HFF-Myc (cell line): ENCODE measurements at regions not wholly inside any gene's neighbourhood (a gene's known extent, or its start where the extent isn't known, plus 50 kb on each side); places are given as distances from the start of the nearest gene placed in this dataset.
"Not testable (repeated sequence)": the region's sequence is repeated elsewhere in the genome, so short reads cannot be mapped to it uniquely, and the experiment has no call there.

ENCODE experiments used
- DNase-seq: peaks from one replicate; pipeline ENCODE4 v3.0.0-alpha.2; 2011; ENCODE audit warnings: low read depth; ENCODE audit errors: extremely low read depth
- H3K4me3 ChIP-seq: replicated peaks from 2 replicates; pipeline ENCODE4 v1.5.1; 2011; ENCODE audit warnings: low read depth, mild to moderate bottlenecking, control low read depth, low read length
- CTCF ChIP-seq: IDR thresholded peaks from 2 replicates; pipeline ENCODE4 v1.5.1; 2012; ENCODE audit warnings: mild to moderate bottlenecking, low read depth, low read length, control low read depth; ENCODE audit errors: missing control alignments

DNA sequence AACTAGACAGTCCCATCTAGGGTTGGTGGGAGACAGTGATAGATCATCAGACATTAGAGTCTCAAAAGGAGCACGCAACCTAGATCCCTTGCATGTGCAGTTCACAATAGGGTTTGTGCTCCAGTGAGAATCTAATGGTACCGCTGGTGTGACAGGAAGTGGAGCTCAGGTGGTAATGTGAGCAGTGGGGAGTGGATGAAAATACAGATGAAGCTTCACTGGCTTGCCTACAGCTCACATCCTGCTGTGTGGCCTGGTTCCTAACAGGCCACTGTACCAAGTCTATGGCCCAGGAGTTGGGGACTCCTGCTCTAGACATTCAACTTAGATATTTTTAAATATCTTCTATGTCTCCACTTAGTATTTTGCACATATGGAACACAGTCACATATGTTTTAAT lies 231.1 kb upstream of the NRIP1 start:
- TF ChIP-seq CTCF = no peak
- no peak overlapping the region for H3K4me3 ChIP-seq
- no peak for DNase-seq

GRCh38 chr21:15297824-15298223 lies 233.0 kb upstream of the NRIP1 start:
- TF ChIP-seq CTCF = no peak
- H3K4me3 ChIP-seq = no peak overlapping the region
- DNase-seq = no peak

- no peak for TF ChIP-seq CTCF
- H3K4me3 ChIP-seq = no peak overlapping the region
- DNase-seq = no peak
Observed at GRCh38 chr21:15298306-15298705, 233.5 kb upstream of the NRIP1 start.

GRCh38 chr21:15298755-15299154 lies 234.0 kb upstream of the NRIP1 start:
- not testable (repeated sequence) for H3K4me3 ChIP-seq, DNase-seq

DNA sequence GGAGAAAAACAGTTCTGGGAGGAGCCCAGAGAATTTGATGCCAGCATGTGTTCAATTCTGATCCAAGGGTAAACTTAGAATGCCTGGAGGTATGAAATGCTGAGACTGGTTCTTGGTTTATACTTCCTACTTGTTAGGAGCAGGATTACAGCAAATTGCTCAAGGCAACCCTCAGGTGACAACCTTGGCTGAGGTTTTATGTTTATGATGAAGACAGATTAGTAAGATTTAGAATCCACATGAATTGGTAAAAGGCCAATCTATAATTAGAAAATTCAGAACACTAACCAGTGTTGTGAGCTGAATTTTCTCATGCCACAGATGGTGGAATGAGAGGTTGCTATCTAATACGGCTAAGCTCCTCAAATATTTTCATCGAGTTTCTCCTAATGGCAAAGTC lies 235.3 kb upstream of the NRIP1 start:
- DNase-seq = no peak
- no peak for TF ChIP-seq CTCF
- H3K4me3 ChIP-seq = no peak overlapping the region

- H3K4me3 ChIP-seq = no peak overlapping the region
- no peak for TF ChIP-seq CTCF
- DNase-seq = no peak
Observed at GRCh38 chr21:15301014-15301413, 236.2 kb upstream of the NRIP1 start.

GRCh38 chr21:15301736-15302135 lies 236.9 kb upstream of the NRIP1 start:
- no peak for TF ChIP-seq CTCF
- H3K4me3 ChIP-seq = no peak overlapping the region
- no peak for DNase-seq
